Dendritic cell treated with granulocyte-macrophage colony-stimulating factor and Interleukin-4, amounts not matched to agents 40 ng/mL and 50 ng/mL, for 4 days (primary cell): ENCODE measurements at regions not wholly inside any gene's neighbourhood (a gene's known extent, or its start where the extent isn't known, plus 50 kb on each side); places are given as distances from the start of the nearest gene placed in this dataset.

ENCODE experiments used
- H3K27ac Mint-ChIP-seq: one replicate; pipeline ENCODE4 v1.8.0; 2022; ENCODE audit warnings: mild to moderate bottlenecking, mixed read lengths
- H3K27me3 Mint-ChIP-seq: one replicate; pipeline ENCODE4 v1.8.0; 2022; ENCODE audit warnings: mild to moderate bottlenecking, mixed read lengths
- H3K36me3 Mint-ChIP-seq: one replicate; pipeline ENCODE4 v1.8.0; 2022; ENCODE audit warnings: low read depth, mixed read lengths
- H3K4me1 Mint-ChIP-seq: one replicate; pipeline ENCODE4 v1.8.0; 2022; ENCODE audit warnings: low read depth, mixed read lengths
- H3K4me3 Mint-ChIP-seq: one replicate; pipeline ENCODE4 v1.8.0; 2022; ENCODE audit warnings: mild to moderate bottlenecking, moderate library complexity, mixed read lengths
- H3K9me3 Mint-ChIP-seq: one replicate; pipeline ENCODE4 v1.8.0; 2022; ENCODE audit warnings: mixed read lengths
- intact Hi-C: fragments of 100-400 bp; cut with micrococcal nuclease; formaldehyde crosslinking; loops from one replicate; pipeline ENCODE4 v1.15.0; 2022

DNA sequence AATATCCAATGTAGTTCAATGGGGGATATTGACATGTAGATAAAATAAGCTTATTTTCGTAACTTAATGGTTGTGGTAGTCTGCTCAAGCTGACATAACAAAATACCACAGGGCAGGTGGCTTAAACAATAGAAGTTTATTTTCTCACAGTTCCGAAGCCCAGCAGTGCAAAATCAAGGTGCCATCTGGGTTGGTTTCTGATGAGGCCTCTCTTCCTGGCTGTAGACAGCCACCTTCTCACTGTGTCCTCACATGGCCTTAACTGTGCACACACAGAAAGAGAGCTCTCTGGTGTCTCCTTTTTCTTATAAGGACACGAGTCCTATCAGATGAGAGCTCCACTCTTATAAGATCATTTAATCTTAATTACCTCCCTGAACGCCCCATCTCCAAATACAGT, 64.8 kb upstream of the IPO9 start:
- intact Hi-C loops: no loop called here
- Mint-ChIP-seq H3K9me3 (no peaks in the 10 kb centered on the region), H3K27me3 (no peaks in the 10 kb centered on the region), H3K4me1 (peaks cover 6% of the 10 kb centered on the region), H3K36me3 (no peaks in the 10 kb centered on the region), H3K27ac (no peak overlapping the region), H3K4me3 (no peak overlapping the region)

DNA sequence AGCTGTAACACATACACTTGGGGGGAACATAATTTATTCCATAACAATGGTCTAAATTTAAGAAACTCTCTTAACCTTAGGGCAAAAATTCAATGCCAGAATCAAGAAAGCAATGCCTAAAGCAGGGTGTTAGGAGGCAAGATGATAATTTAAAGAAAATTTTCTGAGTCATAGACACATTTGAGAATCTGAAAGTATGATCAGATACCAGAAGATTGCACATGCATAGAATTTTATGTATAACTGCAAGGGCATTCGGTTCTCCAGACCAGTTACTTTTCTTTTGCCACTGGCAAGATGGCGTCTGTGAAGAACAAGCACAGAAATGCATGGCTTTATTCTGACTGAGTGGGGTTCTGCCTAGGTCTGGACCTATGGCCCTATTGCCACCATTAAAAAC, 64.4 kb upstream of the IPO9 start:
- H3K4me3 Mint-ChIP-seq: no peak overlapping the region

DNA sequence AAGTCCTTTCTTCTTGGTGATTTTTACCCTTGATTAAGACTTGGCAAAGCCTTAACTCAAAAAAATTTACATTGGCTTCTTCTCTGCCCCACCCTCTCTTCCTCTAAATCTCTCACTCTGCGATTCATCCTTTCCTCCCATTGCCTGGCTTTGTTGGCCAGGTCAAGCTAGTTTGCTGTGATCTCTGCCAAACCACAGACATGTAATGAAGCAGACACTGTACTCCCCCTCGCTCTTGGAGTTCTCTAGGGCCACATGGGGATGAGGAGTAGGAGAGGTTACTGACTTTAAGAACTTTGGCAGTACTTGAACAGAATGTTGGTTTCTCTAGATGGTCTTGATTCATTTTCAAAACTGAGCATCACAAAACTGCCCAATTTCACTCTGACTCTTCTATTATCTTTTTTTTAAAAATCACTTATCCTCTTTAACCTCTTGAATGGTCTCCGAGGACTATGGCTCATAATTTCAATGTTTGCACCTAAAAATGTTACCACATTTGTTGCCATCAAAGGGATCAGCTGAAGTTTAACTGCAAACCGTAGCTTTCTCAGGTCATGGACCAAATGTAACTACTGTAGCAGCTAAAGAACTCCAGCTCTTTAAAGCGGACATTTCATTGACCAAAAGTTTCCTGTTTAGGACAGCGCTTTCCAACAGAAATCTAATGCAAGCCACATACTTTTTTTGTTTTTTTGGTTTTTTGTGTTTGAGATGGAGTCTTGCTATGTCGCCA, 62.7 kb upstream of the IPO9 start:
- Mint-ChIP-seq H3K9me3 (peaks cover 3% of the 10 kb centered on the region), H3K4me3 (no peak overlapping the region), H3K27ac (no peak overlapping the region), H3K4me1 (peaks cover 6% of the 10 kb centered on the region), H3K27me3 (no peaks in the 10 kb centered on the region), H3K36me3 (no peaks in the 10 kb centered on the region)
- intact Hi-C loops: no loop called here

More for the DNA sequence above, 64.4 kb upstream of the IPO9 start:
- H3K27me3 Mint-ChIP-seq: no peaks in the 10 kb centered on the region
- H3K27ac Mint-ChIP-seq: no peak overlapping the region
- H3K4me1 Mint-ChIP-seq: peaks cover 6% of the 10 kb centered on the region
- intact Hi-C loops: no loop called here
- no peaks in the 10 kb centered on the region for H3K36me3 Mint-ChIP-seq
- H3K9me3 Mint-ChIP-seq: no peaks in the 10 kb centered on the region

DNA sequence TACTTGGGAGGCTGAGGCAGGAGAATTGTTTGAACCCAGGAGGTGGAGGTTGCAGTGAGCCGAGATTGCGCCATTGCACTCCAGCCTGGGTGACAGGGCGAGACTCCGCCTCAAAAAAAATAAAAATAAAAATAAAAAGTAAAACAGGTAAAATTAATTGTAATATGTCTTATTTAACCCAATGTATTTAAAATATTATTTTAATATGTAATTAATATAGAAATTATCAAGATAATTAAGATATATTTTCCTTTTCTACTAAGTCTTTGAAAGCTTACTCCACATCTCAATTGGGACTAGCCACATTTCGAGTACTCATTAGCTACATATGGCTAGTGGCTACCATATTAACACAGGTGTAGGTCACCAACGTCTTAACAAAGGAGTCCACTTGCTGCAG, 61.6 kb upstream of the IPO9 start:
- intact Hi-C loops: no loop called here
- Mint-ChIP-seq H3K27ac (no peak overlapping the region), H3K4me1 (peaks cover 6% of the 10 kb centered on the region), H3K27me3 (no peaks in the 10 kb centered on the region), H3K4me3 (no peak overlapping the region), H3K36me3 (no peaks in the 10 kb centered on the region), H3K9me3 (peaks cover 13% of the 10 kb centered on the region)

DNA sequence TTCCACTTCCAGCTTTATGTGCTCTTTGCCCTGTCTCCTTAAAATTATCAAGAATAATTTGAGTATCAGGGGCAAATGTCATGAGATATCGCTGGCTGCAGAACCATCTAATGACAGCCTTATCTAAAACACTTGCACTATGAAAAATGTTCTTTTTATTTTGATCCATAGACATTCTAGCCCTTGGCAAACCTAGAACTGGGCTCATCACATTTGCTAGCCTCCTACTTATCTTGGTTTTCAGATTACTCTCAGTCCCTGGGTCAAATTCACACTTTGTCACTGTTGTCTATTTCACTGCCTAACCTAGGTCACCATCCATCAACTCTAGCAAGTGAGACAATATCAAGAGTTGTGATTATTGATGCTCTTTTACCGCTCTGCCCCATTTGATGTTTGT, 59.9 kb upstream of the IPO9 start:
- Mint-ChIP-seq H3K4me1 (no peaks in the 10 kb centered on the region), H3K27ac (no peak overlapping the region), H3K9me3 (peaks cover 16% of the 10 kb centered on the region), H3K36me3 (no peaks in the 10 kb centered on the region), H3K4me3 (no peak overlapping the region), H3K27me3 (no peaks in the 10 kb centered on the region)
- intact Hi-C loops: no loop called here

DNA sequence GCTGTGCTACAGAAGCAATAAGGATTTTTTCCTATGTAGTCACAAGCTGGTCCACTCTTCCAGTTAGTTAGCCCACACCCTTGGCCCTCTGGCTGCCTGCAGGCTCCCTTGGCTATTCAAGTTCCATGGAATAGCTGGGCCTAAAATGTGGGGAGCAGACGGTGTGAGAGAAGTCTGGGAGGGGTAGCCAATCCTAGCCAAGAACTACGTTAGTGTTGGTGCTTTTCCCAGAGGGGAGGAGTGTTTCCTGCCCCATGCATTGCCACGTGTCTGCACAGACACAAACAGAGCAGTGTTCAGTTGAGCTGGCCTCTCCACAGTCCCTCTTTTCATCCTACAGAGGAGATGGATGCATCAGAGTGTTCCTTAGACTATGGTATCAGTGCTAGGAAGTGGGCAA, 59.0 kb upstream of the IPO9 start:
- Mint-ChIP-seq H3K4me3 (no peak overlapping the region), H3K27ac (no peak overlapping the region), H3K9me3 (peaks cover 16% of the 10 kb centered on the region), H3K36me3 (no peaks in the 10 kb centered on the region), H3K27me3 (no peaks in the 10 kb centered on the region), H3K4me1 (no peaks in the 10 kb centered on the region)
- intact Hi-C loops: no loop called here

DNA sequence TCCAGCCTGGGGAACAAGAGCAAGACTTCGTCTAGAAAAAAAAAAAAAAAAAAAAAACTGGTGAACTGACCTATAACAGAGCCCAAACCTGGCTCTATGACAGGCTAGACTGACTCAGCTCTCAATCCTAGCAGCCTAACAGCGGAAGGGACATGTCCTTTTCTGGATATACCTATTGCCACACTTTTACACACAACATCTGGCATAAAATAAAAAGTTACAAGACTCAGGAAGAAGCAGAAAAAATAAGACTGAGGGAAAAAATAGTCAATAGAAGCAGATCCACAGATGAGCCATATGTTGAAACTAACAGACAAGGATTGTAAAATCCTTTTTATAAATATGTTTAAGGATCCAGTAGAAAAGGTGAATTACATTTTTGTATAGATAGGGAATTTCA, 57.5 kb upstream of the IPO9 start:
- Mint-ChIP-seq H3K27me3 (peaks cover 2% of the 10 kb centered on the region), H3K4me3 (no peak overlapping the region), H3K36me3 (no peaks in the 10 kb centered on the region), H3K4me1 (no peaks in the 10 kb centered on the region), H3K9me3 (peaks cover 16% of the 10 kb centered on the region), H3K27ac (no peak overlapping the region)
- intact Hi-C loops: no loop called here

DNA sequence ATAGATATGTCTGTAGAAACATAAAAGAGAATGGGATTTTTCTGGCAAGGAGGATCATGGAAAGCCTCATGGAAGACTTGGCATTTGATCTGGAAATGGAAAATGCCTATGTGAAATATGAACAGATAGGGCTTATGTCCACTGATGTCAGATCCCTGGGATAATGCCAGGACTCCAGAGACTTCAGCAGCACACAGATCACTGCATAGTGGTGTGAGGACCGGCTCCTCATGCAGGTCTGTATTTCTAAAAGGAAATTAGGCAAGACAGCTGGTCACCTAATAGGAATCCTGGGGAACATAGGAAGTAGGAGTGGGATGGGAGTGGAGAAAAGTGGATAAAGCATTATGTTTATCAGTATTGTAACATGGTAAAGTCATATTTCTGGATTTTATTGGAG, 56.8 kb upstream of the IPO9 start:
- Mint-ChIP-seq H3K27me3 (peaks cover 2% of the 10 kb centered on the region), H3K9me3 (peaks cover 16% of the 10 kb centered on the region), H3K27ac (no peak overlapping the region), H3K4me1 (no peaks in the 10 kb centered on the region), H3K36me3 (no peaks in the 10 kb centered on the region), H3K4me3 (no peak overlapping the region)
- intact Hi-C loops: no loop called here

DNA sequence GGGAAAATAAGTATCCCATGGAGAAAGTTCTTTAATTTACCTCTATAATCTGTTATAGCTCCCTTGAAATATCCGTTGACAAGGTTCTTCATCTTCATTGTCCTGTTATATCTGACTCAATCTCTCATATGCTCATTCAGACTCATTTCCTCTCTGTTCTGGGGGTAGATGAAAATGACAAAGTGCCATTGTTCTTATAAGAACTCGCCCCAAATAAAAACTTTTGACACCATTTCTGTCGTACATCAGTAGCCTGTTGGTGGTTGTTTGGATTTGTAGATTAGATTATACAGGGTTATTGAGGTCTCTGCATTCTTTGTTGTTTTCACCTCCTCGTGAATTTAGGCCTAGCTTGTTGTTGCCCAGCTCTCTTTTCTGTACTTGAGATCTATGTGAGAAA, 55.2 kb upstream of the IPO9 start:
- Mint-ChIP-seq H3K4me1 (no peaks in the 10 kb centered on the region), H3K9me3 (peaks cover 16% of the 10 kb centered on the region), H3K4me3 (no peak overlapping the region), H3K27me3 (peaks cover 6% of the 10 kb centered on the region), H3K27ac (no peak overlapping the region), H3K36me3 (no peaks in the 10 kb centered on the region)
- intact Hi-C loops: no loop called here

DNA sequence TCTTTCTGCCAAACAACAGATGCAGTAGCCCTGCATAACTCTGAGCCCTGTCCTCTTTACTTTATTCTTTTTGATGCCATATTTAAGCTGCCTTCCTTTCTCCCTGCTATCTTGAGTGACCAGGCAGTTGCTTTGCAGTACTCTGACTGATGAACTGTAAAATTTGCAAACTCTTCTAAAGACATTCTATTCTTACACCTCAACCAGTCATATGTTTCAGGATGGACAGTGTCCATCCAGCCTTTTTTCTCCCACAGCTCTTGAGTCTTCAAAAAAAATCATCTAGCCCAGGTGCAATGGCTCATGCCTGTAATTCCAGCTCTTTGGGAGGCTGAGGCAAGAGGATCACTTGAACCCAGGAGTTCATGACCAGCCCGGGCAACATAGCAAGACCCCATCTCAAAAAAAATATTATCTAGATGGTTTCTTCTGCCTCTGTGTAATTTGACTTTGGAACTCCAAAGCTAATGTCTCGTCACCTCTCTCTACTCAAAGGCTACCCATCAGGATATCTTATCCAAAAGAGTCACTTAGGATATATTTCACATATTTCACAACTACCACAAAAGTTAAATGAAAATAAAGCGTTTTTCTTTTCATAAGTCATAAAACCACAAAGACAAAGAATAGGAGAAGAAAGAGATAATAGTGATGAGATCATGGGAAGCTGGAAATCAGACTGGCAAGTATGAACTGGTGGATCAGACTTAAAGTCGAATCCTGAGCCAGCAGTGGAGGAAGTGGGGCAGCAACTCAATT, 54.6 kb upstream of the IPO9 start:
- no peaks in the 10 kb centered on the region for H3K36me3 Mint-ChIP-seq
- peaks cover 6% of the 10 kb centered on the region for H3K27me3 Mint-ChIP-seq
- H3K27ac Mint-ChIP-seq: no peak overlapping the region
- H3K4me1 Mint-ChIP-seq: no peaks in the 10 kb centered on the region
- H3K4me3 Mint-ChIP-seq: no peak overlapping the region
- peaks cover 16% of the 10 kb centered on the region for H3K9me3 Mint-ChIP-seq
- intact Hi-C loops: no loop called here

DNA sequence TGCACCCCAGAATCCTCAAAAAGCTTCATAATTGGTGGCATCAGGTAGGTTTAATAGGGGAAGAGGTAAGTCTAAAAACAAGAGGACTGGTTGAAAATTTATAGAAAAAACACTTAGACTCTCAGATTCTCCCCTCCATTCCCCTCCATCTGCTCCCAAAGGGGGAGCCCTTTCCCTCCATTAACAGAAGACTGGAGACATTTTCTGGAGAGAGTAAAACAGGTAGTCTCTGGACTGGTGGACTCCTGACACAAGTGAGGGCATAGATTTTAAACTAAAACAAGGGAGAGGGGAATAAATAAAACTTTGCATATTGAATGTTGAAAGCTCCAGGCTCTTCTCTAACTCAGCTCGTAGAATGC, 54.0 kb upstream of the IPO9 start:
- Mint-ChIP-seq H3K36me3 (no peaks in the 10 kb centered on the region), H3K9me3 (peaks cover 16% of the 10 kb centered on the region), H3K4me1 (no peaks in the 10 kb centered on the region), H3K27me3 (peaks cover 6% of the 10 kb centered on the region), H3K4me3 (no peak overlapping the region), H3K27ac (no peak overlapping the region)
- intact Hi-C loops: no loop called here

DNA sequence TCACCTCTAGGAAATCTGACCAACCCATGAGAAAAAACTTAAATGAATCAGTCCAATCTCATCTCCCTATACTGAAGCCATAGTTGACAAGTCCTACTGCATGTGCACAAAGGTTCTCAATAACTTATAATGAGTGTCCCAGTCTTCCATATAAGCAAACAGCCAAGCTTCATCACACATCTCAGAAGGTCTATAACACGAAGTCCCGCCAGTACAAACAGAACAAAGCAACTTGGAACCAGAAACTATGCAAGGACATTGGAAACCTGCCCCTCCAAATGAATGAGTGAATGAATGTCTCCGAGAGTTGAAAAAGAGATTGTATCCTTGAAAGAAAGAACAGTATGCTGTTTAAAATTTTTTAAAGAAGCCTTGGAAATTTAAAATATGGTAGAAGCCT, 53.6 kb upstream of the IPO9 start:
- no peak overlapping the region for H3K4me3 Mint-ChIP-seq
- H3K27ac Mint-ChIP-seq: no peak overlapping the region
- no peaks in the 10 kb centered on the region for H3K4me1 Mint-ChIP-seq
- intact Hi-C loops: no loop called here
- H3K9me3 Mint-ChIP-seq: peaks cover 16% of the 10 kb centered on the region
- no peaks in the 10 kb centered on the region for H3K36me3 Mint-ChIP-seq
- peaks cover 6% of the 10 kb centered on the region for H3K27me3 Mint-ChIP-seq

DNA sequence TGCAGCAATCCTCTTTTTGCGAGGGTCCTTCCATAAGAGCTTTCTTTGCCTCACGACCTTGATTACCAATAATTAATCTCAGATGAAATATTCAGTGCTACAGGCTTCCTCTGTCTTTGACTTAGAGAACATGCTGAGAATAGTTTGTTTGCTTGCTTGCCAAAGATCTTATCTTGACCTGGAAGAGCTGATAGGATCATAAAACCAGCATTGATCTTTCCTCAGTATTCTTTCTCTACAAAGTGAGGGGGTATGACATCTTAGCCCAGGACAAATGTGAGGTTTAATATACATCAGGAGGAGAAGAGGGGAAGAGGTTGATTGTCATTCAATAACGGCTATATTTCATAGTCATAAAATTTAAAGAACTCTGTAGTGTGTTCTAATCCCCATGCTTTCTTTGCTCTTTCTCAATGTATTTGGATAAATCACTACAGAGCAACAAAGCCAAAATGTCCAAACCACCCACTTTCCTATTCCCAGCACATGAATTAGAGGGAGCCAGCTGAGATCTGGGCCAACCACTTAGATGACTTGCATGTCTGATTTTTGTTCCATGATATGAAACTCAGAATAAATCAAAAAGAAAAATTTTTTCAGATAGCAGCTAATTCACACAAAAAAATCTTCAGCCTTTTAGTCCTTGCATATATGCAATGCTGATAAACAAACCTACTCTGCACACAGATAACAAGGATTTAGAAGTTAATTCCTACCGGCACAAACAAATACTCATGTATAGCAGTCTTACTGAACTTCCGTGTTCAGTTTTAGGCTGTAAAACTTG, 50.5 kb upstream of the IPO9 start:
- no peak overlapping the region for H3K4me3 Mint-ChIP-seq
- no peaks in the 10 kb centered on the region for H3K4me1 Mint-ChIP-seq
- H3K27me3 Mint-ChIP-seq: peaks cover 6% of the 10 kb centered on the region
- H3K9me3 Mint-ChIP-seq: no peaks in the 10 kb centered on the region
- no peak overlapping the region for H3K27ac Mint-ChIP-seq
- intact Hi-C loops: no loop called here
- no peaks in the 10 kb centered on the region for H3K36me3 Mint-ChIP-seq
